Eye (tissue), 1 donor: ENCODE measurements at regions not wholly inside any gene's neighbourhood (a gene's known extent, or its start where the extent isn't known, plus 50 kb on each side); places are given as distances from the start of the nearest gene placed in this dataset.

Experiments used
- DNase-seq: peaks from one replicate; pipeline ENCODE4 v3.0.0-alpha.2; 2015

- no peak for DNase-seq
These were observed 139.7 kb upstream of the PTPRK start for GRCh38 chr6:128659878-128660622.

GRCh38 chr6:128659276-128659675 lies 138.9 kb upstream of the PTPRK start:
- DNase-seq = no peak

GRCh38 chr6:128657181-128657580 lies 136.8 kb upstream of the PTPRK start:
- no peak for DNase-seq

GRCh38 chr6:128655978-128656498 lies 135.6 kb upstream of the PTPRK start:
- peak; percentile 4 for DNase-seq

GRCh38 chr6:128648022-128648598 lies 127.7 kb upstream of the PTPRK start:
- no peak for DNase-seq

GRCh38 chr6:128642132-128642531 lies 121.7 kb upstream of the PTPRK start:
- no peak for DNase-seq

- DNase-seq = no peak
These were observed 121.3 kb upstream of the PTPRK start for GRCh38 chr6:128641703-128642102.

GRCh38 chr6:128638817-128639216 lies 118.4 kb upstream of the PTPRK start:
- no peak for DNase-seq

GRCh38 chr6:128635219-128635618 lies 114.8 kb upstream of the PTPRK start:
- no peak for DNase-seq

- no peak for DNase-seq
These were observed 111.7 kb upstream of the PTPRK start for GRCh38 chr6:128632131-128632530.

- DNase-seq = no peak
These were observed 110.6 kb upstream of the PTPRK start for GRCh38 chr6:128631031-128631430.

- no peak for DNase-seq
These were observed 109.8 kb upstream of the PTPRK start for GRCh38 chr6:128630213-128630612.

- no peak for DNase-seq
These were observed 96.9 kb upstream of the PTPRK start for GRCh38 chr6:128617285-128617684.

- no peak for DNase-seq
These were observed 95.9 kb upstream of the PTPRK start for GRCh38 chr6:128616342-128616741.

GRCh38 chr6:128606611-128607010 lies 86.2 kb upstream of the PTPRK start:
- no peak for DNase-seq

- no peak for DNase-seq
These were observed 85.6 kb upstream of the PTPRK start for GRCh38 chr6:128605961-128606360.

GRCh38 chr6:128601060-128601459 lies 80.7 kb upstream of the PTPRK start:
- DNase-seq = no peak

GRCh38 chr6:128600397-128600951 lies 80.1 kb upstream of the PTPRK start:
- DNase-seq = peak; percentile 39

GRCh38 chr6:128599036-128599435 lies 78.6 kb upstream of the PTPRK start:
- no peak for DNase-seq

- no peak for DNase-seq
These were observed 78.2 kb upstream of the PTPRK start for GRCh38 chr6:128598571-128598970.

GRCh38 chr6:128597956-128598355 lies 77.6 kb upstream of the PTPRK start:
- DNase-seq = no peak

- no peak for DNase-seq
These were observed 76.6 kb upstream of the PTPRK start for GRCh38 chr6:128597004-128597403.

GRCh38 chr6:128595544-128595943 lies 75.1 kb upstream of the PTPRK start:
- DNase-seq = no peak

- no peak for DNase-seq
These were observed 65.7 kb upstream of the PTPRK start for GRCh38 chr6:128586095-128586494.
